GM19452 (cell line): ENCODE measurements at regions not wholly inside any gene's neighbourhood (a gene's known extent, or its start where the extent isn't known, plus 50 kb on each side); places are given as distances from the start of the nearest gene placed in this dataset.
"Not testable (repeated sequence)": the region's sequence is repeated elsewhere in the genome, so short reads cannot be mapped to it uniquely, and the experiment has no call there.

Source experiments
- ATAC-seq: cut with Tn5 transposase; IDR thresholded peaks from one replicate; pipeline ENCODE4 v1.9.1; 2021; ENCODE audit not compliant: unreplicated experiment

GRCh38 chr6:81565071-81565470, 187.4 kb downstream of the TENT5A start:
- ATAC-seq, result no peak

DNA sequence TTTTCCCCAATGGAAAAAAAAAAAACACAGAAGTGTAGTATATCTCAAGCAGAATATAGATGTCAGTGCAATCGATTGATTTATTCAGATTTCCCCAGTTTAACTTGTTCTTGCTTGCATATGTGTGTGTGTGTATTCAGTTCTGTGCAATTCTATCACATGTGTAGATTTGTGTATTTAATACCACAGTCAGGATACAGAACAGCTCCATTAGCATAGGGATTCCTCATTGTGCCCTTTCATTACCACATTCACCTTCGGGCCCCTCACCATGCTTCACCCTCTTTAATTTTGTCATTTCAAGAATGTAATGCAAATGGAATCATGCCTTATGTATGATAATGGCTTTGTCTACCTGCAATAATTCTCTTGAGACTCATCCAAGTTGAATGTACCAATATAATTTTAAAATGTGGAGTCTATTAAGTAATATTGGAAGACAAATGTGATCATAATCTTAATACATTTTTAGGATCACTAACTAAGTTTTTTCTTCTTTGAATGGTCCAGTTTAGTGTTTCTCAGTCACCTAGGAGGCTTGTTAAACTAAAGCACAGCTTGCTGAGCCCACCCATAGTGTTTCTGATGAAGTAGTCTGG, 187.9 kb downstream of the TENT5A start:
- no peak for ATAC-seq

DNA sequence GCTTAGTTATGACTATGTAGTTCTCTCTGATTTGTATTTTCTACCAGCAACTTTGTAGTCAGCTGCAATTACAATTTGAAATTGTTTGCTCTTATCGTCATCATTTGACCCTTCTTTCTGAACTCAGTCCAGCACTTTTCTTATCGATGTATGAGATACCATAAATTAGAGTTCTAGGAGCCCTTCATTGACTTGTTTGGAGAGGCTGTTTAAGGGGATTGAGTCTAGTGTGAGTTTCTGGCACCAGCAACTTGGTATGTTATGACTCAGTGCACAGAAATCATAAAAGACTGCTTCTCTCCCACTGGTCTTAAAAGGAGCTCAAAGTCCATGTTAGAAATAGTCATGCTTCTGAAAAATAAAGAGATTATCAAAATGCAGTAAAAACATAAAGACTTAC, 190.3 kb downstream of the TENT5A start:
- ATAC-seq, result no peak

- ATAC-seq, result no peak
Measured at GRCh38 chr6:81561731-81562130, 190.8 kb downstream of the TENT5A start.

DNA sequence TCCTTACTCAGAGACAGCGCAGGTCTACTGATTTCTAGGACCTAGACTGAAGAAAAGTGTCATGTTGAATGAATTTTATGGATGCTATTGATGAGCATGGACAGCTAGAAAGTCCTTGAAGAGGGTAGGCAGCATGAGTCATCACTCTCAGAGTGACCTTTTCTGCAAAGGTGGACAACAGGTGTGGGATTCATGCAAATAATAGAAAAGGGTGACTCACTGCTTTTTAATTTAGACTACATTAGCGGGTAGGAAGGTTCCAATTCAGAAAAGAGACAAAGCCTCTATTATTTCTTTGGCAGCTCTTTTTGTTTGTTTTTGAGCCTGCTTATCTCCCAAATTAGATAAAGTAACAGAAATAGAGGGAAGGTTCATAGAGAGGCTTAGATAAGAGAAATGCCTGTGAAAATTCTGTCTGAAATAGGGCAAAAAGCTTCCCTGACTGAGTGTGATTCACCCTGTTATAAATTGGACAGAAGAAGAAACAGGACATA, 191.4 kb downstream of the TENT5A start:
- ATAC-seq, result no peak

GRCh38 chr6:81557811-81558210, 194.7 kb downstream of the TENT5A start:
- no peak for ATAC-seq

- ATAC-seq, result no peak
Measured at GRCh38 chr6:81556551-81556950, 195.9 kb downstream of the TENT5A start.

GRCh38 chr6:81553216-81553615, 199.3 kb downstream of the TENT5A start:
- ATAC-seq, result no peak

GRCh38 chr6:81552644-81553043, 199.8 kb downstream of the TENT5A start:
- no peak for ATAC-seq

- no peak for ATAC-seq
Measured at GRCh38 chr6:81547149-81547548, 205.3 kb downstream of the TENT5A start.

GRCh38 chr6:81534934-81535465, 217.5 kb downstream of the TENT5A start:
- ATAC-seq, result no peak

- no peak for ATAC-seq
Measured at GRCh38 chr6:81531869-81532561, 220.5 kb downstream of the TENT5A start.

DNA sequence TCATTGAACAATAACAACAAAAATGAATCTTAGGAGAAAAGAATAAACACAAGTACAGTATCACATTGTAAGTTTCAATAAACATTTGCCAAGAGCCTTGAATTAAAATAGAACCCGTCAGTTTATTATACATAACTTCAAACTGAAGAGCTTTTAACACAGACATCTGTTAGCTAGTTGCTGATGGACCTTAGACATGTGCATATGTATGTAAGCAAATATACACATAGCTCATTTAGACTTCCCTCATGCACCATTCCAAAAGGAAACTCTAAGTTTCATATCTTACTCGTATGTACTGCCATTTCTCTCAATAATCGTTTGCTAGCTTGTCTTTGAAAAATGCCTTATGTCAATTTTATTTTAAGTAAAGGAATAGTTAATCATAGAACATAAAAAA, 235.0 kb downstream of the TENT5A start:
- ATAC-seq, result no peak

- no peak for ATAC-seq
Measured at GRCh38 chr6:81515562-81516453, 236.7 kb downstream of the TENT5A start.

GRCh38 chr6:81514195-81514594, 238.3 kb downstream of the TENT5A start:
- not testable (repeated sequence) for ATAC-seq

GRCh38 chr6:81511423-81511822, 241.1 kb downstream of the TENT5A start:
- no peak for ATAC-seq

DNA sequence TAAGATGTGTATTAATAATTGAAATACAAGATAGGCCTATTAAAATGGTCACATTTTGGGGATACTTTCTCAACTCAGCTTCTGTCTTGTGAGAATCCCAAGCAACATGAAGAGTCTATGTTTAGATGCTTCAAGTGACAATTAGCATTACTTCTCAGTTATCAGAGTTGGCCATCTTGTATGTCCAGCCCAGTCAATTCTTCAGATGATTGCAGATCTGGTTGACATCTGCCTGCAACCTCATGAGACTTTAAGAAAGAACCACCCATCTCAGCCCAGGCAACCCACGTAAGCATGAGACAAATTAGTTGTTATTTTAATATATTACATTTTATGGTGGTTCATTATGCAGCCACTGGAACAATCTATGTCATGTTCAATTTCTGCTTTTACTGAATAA, 256.5 kb downstream of the TENT5A start:
- ATAC-seq, result no peak

DNA sequence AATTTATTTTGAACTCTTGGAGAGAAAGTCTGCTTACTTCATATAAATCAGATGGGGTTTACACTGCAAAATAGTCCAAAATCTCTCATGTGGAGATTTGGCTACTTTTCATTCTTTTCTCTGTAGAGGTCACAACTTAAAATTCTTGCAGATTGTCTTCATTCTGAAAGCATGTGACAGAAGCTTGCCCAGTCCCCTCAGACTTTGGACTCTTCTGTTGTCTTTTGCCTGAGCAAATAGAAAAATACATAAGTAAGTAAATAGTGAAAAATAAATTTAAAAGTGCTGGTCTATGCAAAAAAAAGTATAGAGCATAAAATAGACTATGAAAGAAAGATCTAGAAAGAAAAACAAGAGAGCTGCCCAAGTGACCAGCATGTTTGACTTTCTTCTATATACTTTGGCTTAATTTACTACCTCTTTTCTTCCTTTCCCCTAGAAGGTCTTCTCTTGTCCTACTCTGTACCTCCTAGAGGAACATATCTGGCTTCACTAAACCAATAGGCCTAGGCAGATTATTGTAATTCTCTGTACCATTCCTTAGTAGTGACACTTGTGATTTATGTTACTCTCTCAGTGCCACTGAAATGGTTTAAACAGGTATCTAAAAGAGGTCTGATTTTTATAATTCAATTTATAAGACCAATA, 260.9 kb downstream of the TENT5A start:
- no peak for ATAC-seq

DNA sequence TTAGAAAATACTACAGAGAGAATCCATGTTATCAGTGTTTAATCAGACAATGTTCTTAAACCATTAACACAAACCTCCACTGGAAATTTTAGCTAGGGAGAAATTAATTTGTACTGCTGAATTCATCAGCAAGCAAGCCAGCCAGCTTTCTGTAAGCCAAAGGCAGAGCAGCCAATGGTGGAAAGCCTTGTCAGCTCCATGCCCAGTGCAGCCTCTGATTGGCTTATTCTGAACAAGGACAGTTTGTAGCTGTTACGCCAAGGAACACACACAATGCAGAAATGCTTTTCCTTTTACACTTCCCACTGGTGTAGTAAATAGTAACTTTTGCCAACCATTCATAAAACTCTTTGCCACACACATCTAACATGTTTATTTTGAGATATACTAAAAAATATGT, 265.0 kb downstream of the TENT5A start:
- no peak for ATAC-seq

- ATAC-seq, result no peak
Measured at GRCh38 chr6:81486234-81486633, 266.2 kb downstream of the TENT5A start.

- no peak for ATAC-seq
Measured at GRCh38 chr6:81485395-81485794, 267.1 kb downstream of the TENT5A start.
